Prostate gland (tissue), 2 donors: ENCODE measurements at regions not wholly inside any gene's neighbourhood (a gene's known extent, or its start where the extent isn't known, plus 50 kb on each side); places are given as distances from the start of the nearest gene placed in this dataset.

Source experiments
- DNase-seq: peaks from one replicate; pipeline ENCODE4 v3.0.0-alpha.2; 2019; ENCODE audit warnings: low spot score
- H3K27ac ChIP-seq, 2 donors: fragments of 200-600 bp; sonication (generic); 2 replicates each; pipeline ENCODE4 v1.5.1; 2017 to 2019
- H3K27me3 ChIP-seq: fragments of 200-600 bp; sonication (generic); replicated peaks from 2 replicates; pipeline ENCODE4 v1.5.1; 2019; ENCODE audit not compliant: insufficient read depth
- H3K36me3 ChIP-seq, 2 donors: fragments of 200-600 bp; sonication (generic); 1 replicate in 1 of 2; 2 replicates in 1 of 2; pipeline versions ENCODE4 v1.5.1 to v1.8.1; 2017 to 2019
- H3K4me1 ChIP-seq: fragments of 200-600 bp; sonication (generic); replicated peaks from 2 replicates; pipeline ENCODE4 v1.5.1; 2019
- H3K4me3 ChIP-seq, 2 donors: fragments of 200-600 bp; sonication (generic); 2 replicates each; pipeline ENCODE4 v1.5.1; 2017 to 2019
- H3K9me3 ChIP-seq: fragments of 200-600 bp; sonication (generic); 2 replicates; pipeline ENCODE4 v1.5.1; 2017
- POLR2A ChIP-seq: fragments of 450-650 bp; IDR thresholded peaks from one replicate; pipeline ENCODE4 v1.6.1; 2016; ENCODE audit warnings: antibody characterized with exemption, mild to moderate bottlenecking
- POLR2AphosphoS5 ChIP-seq: sonication (generic); formaldehyde crosslinking; IDR thresholded peaks from one replicate; pipeline ENCODE4 v1.6.1; 2017; ENCODE audit warnings: antibody characterized with exemption
- WGBS: methylation state at CpG from one replicate; pipeline ENCODE4 v1.1.5; 2018; 5-methylcytosine and 5-hydroxymethylcytosine counted together
- intact Hi-C: fragments of 100-400 bp; cut with DNase I; formaldehyde crosslinking; loops from one replicate; pipeline ENCODE4 v1.14.2; 2022
- TF ChIP-seq, protein P1 (sequence below), 4 experiments: fragments of 200-600 bp in 2 of 4; fragments of 450-650 bp in 2 of 4; sonication (generic) in 2 of 4; IDR thresholded peaks; 1 replicate in 3 of 4; 2 replicates in 1 of 4; pipeline ENCODE4 v1.5.1; 2016 to 2019; ENCODE audit warnings: antibody characterized with exemption in 4 of 4, mild to moderate bottlenecking in 2 of 4, moderate library complexity in 2 of 4

DNA sequence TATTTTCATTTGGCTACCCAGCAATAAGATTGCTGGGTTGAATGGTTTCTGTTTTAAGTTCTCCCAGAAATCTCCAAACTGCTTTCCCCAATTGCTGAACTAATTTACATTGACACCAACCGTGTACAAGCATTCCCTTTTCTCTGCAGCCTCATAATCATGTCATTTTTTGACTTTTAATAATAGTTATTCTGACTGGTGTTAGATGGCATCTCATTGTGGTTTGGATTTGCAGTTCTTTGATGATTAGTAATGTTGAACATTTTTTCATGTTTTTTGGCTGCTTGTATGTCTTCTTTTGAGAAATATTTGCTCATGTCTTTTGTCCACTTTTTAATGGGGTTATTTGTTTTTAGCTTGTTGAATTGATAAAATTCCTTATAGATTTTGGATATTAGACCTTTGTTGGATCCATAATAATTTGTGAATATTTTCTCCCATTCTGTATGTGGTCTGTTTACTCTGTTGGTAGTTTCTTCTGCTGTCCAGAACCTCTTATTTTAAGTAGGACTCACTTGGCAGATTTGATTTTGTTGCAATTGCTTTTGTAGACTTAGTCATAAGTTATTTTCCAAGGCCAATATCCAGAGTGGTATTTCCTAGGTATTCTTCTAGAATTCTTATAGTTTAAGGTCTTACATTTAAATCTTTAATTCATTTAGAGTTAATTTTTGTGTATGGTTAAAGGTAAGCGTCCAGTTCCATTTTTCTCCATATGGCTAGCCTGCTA lies 793.7 kb downstream of the BRINP1 start:
- no peak for DNase-seq
- no peak for TF ChIP-seq POLR2A
- TF ChIP-seq, protein P1, sequence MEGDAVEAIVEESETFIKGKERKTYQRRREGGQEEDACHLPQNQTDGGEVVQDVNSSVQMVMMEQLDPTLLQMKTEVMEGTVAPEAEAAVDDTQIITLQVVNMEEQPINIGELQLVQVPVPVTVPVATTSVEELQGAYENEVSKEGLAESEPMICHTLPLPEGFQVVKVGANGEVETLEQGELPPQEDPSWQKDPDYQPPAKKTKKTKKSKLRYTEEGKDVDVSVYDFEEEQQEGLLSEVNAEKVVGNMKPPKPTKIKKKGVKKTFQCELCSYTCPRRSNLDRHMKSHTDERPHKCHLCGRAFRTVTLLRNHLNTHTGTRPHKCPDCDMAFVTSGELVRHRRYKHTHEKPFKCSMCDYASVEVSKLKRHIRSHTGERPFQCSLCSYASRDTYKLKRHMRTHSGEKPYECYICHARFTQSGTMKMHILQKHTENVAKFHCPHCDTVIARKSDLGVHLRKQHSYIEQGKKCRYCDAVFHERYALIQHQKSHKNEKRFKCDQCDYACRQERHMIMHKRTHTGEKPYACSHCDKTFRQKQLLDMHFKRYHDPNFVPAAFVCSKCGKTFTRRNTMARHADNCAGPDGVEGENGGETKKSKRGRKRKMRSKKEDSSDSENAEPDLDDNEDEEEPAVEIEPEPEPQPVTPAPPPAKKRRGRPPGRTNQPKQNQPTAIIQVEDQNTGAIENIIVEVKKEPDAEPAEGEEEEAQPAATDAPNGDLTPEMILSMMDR (IDR thresholded peaks at IDR 0.05), result no peak
- no peak for TF ChIP-seq POLR2AphosphoS5
- no peaks in the 10 kb centered on the region for H3K9me3 ChIP-seq
- no peak overlapping the region for H3K4me3 ChIP-seq
- 47% methylated on average over 2 of the region's 2 CpGs for WGBS
- no peaks in the 10 kb centered on the region for H3K36me3 ChIP-seq
- H3K4me1 ChIP-seq, result no peaks in the 10 kb centered on the region
- no peak overlapping the region for H3K27ac ChIP-seq
- no peaks in the 10 kb centered on the region for H3K27me3 ChIP-seq
- intact Hi-C loops, result no loop called here

DNA sequence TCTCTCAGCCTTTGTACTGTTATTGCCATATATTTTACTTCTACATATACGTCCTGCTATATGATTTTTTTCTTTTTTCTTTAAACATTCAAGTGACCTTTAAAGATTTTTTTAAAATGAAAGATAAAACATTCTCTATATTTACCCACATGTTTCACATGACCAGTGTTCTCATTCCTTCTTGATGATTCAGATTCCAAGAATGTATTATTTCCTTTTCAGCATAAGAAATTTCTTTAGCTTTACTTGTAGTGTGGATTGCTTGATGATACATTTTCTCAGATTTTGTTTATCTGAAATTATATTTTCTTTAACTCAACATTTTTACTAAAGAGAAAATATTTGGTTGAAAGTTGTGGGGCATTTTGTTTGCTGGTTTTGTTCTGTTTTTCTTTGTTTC lies 792.1 kb downstream of the BRINP1 start:
- H3K36me3 ChIP-seq, result no peaks in the 10 kb centered on the region
- no peak for DNase-seq
- H3K9me3 ChIP-seq, result no peaks in the 10 kb centered on the region
- no peaks in the 10 kb centered on the region for H3K27me3 ChIP-seq
- intact Hi-C loops, result no loop called here
- WGBS, result 60% methylated on average over 1 of the region's 1 CpG
- H3K27ac ChIP-seq, result no peak overlapping the region
- TF ChIP-seq POLR2A (no peak), POLR2AphosphoS5 (no peak)
- TF ChIP-seq, protein P1 (IDR thresholded peaks at IDR 0.05), result no peak
- no peaks in the 10 kb centered on the region for H3K4me1 ChIP-seq
- no peak overlapping the region for H3K4me3 ChIP-seq

DNA sequence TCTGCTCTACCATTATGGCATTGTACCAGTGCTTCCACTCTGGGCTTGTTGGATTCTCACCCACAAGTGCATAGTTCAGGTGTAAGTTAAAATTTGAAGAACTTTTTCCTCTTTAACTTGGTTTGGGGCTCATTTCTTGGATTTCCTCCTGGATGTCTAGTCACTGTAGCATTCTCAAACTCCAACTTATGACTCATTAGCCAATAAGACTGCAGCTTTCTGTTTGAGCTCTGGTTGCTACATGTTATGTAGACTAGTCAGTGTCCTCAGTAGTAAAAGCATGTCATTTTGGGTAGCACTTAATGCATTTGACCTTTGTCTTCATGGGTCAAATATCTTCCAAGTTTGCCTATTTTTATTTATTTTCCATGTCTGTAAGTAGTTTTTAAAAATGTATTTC lies 790.8 kb downstream of the BRINP1 start:
- H3K4me3 ChIP-seq, result no peak overlapping the region
- H3K27ac ChIP-seq, result no peak overlapping the region
- no peak for TF ChIP-seq POLR2A
- TF ChIP-seq, protein P1 (IDR thresholded peaks at IDR 0.05), result no peak
- no peak for TF ChIP-seq POLR2AphosphoS5
- no peaks in the 10 kb centered on the region for H3K4me1 ChIP-seq
- no peaks in the 10 kb centered on the region for H3K36me3 ChIP-seq
- no peaks in the 10 kb centered on the region for H3K9me3 ChIP-seq
- intact Hi-C loops, result no loop called here
- no peak for DNase-seq
- no peaks in the 10 kb centered on the region for H3K27me3 ChIP-seq

DNA sequence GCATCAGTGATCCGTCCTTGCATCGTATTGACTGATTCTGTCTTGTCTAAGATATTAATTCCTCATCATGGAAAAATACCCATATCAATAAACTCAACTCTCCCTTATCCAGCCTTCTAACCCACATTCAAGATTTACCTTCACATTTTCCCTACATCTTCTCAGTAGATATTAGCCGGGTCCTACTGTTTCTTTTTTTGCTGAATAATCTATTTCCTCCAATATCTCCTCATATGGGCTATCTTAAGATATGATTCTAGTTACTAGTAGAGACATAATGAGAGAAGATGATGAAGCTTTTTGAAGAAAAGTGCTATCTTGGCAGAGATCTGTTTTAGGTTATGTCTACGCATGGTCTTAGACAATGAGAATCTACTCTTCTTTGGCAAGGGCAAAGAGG lies 785.8 kb downstream of the BRINP1 start:
- H3K36me3 ChIP-seq, result no peaks in the 10 kb centered on the region
- no peaks in the 10 kb centered on the region for H3K9me3 ChIP-seq
- no peak overlapping the region for H3K27ac ChIP-seq
- DNase-seq, result no peak
- H3K4me3 ChIP-seq, result no peak overlapping the region
- intact Hi-C loops, result no loop called here
- 73% methylated on average over 4 of the region's 4 CpGs for WGBS
- H3K27me3 ChIP-seq, result no peaks in the 10 kb centered on the region
- TF ChIP-seq POLR2A (no peak), POLR2AphosphoS5 (no peak)
- TF ChIP-seq, protein P1 (IDR thresholded peaks at IDR 0.05), result no peak
- no peaks in the 10 kb centered on the region for H3K4me1 ChIP-seq

DNA sequence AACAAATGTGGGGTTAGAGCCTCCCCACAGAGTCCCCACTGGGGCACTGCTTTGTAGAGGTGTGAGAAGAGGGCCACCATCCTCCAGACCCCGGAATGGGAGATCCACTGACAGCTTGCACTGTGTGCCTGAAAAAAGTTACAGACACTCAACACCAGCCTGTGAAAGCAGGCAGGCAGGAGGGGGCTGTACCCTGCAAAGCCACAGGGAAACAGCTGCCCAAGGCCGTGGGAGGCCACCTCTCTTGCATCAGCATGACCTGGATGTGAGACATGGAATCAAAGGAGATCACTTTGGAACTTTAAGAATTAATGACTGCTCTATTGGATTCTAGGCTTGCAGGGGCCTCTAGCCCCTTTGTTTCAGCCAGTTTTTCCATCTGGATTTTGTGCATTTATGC lies 782.3 kb downstream of the BRINP1 start:
- no peak for TF ChIP-seq POLR2A
- TF ChIP-seq, protein P1 (IDR thresholded peaks at IDR 0.05), result no peak
- TF ChIP-seq POLR2AphosphoS5, result no peak
- H3K27me3 ChIP-seq, result no peaks in the 10 kb centered on the region
- H3K9me3 ChIP-seq, result no peaks in the 10 kb centered on the region
- no peaks in the 10 kb centered on the region for H3K36me3 ChIP-seq
- no peak overlapping the region for H3K4me3 ChIP-seq
- 71% methylated on average over 2 of the region's 2 CpGs for WGBS
- intact Hi-C loops, result no loop called here
- no peaks in the 10 kb centered on the region for H3K4me1 ChIP-seq
- DNase-seq, result no peak
- H3K27ac ChIP-seq, result no peak overlapping the region
